Prostate gland (tissue), 2 donors: ENCODE measurements at regions not wholly inside any gene's neighbourhood (a gene's known extent, or its start where the extent isn't known, plus 50 kb on each side); places are given as distances from the start of the nearest gene placed in this dataset.

Experiments used
- POLR2A ChIP-seq: fragments of 450-650 bp; IDR thresholded peaks from one replicate; pipeline ENCODE4 v1.6.1; 2016; ENCODE audit warnings: antibody characterized with exemption, mild to moderate bottlenecking
- POLR2AphosphoS5 ChIP-seq: sonication (generic); formaldehyde crosslinking; IDR thresholded peaks from one replicate; pipeline ENCODE4 v1.6.1; 2017; ENCODE audit warnings: antibody characterized with exemption
- TF ChIP-seq, protein P1 (sequence below), 4 experiments: fragments of 200-600 bp in 2 of 4; fragments of 450-650 bp in 2 of 4; sonication (generic) in 2 of 4; IDR thresholded peaks; 1 replicate in 3 of 4; 2 replicates in 1 of 4; pipeline ENCODE4 v1.5.1; 2016 to 2019; ENCODE audit warnings: antibody characterized with exemption in 4 of 4, mild to moderate bottlenecking in 2 of 4, moderate library complexity in 2 of 4

DNA sequence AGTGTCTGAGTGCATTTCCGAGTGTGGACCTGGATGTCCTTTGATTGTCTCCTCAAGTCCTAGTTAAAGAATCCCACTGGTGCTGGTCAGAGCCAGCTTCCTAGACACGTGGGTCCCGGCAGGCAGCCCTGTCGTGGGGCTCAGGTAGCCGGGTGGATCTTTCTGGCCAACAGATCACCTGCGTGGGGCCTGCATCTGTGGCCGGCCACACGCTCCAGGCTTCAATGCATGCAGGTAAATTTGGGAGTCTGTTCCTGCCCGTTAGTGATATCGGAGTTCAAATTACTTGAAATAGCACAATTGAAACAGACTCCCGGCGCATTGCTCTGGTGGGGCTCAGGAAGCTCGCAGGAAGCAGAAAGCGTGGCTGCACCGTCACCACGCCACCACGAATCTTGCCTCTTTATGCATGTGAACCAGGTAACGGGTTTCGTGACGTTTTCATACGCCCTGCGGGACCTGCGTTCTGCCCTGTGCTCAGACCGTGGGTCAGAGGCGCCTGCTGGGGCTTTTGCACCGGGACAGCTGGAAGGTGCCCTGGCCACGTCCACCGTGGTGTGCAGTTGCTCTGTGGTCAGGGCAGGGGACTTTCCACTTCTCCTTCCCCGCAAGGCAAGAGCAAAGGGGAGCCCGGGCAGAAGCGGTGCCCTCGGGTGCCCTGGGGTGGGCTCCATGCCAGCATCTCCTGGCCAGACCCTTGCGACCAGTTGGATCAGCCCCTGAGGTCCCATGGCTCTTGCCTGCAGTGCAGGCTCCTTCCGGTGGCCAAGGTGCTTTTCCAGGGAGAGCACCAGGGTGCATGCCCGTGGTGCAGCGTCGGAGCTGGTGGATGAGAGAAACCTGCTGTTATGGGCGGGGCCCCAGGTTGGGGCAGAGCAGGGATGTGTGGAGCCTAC is 803.5 kb downstream of the BRD1 start:
- TF ChIP-seq, protein P1, sequence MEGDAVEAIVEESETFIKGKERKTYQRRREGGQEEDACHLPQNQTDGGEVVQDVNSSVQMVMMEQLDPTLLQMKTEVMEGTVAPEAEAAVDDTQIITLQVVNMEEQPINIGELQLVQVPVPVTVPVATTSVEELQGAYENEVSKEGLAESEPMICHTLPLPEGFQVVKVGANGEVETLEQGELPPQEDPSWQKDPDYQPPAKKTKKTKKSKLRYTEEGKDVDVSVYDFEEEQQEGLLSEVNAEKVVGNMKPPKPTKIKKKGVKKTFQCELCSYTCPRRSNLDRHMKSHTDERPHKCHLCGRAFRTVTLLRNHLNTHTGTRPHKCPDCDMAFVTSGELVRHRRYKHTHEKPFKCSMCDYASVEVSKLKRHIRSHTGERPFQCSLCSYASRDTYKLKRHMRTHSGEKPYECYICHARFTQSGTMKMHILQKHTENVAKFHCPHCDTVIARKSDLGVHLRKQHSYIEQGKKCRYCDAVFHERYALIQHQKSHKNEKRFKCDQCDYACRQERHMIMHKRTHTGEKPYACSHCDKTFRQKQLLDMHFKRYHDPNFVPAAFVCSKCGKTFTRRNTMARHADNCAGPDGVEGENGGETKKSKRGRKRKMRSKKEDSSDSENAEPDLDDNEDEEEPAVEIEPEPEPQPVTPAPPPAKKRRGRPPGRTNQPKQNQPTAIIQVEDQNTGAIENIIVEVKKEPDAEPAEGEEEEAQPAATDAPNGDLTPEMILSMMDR (IDR thresholded peaks at IDR 0.05), result no peak
- TF ChIP-seq POLR2A (no peak), POLR2AphosphoS5 (no peak)
